Mesenchymal stem cell (in vitro differentiated cells and primary cell): ENCODE measurements at regions not wholly inside any gene's neighbourhood (a gene's known extent, or its start where the extent isn't known, plus 50 kb on each side); places are given as distances from the start of the nearest gene placed in this dataset.
A peak's percentile ranks its signal among the peaks of the same experiment; 100 is the strongest.

Experiments used
- DNase-seq: peaks from one replicate; pipeline ENCODE4 v3.0.0-alpha.2; 2013
- H2AFZ ChIP-seq: one replicate; pipeline ENCODE4 v1.6.1; 2013; ENCODE audit warnings: low read depth, mild to moderate bottlenecking, control low read depth, inconsistent platforms, low read length, moderate library complexity
- H2AK5ac ChIP-seq: 2 replicates; pipeline ENCODE4 v1.6.1; 2013; ENCODE audit warnings: low read length, moderate library complexity, mild to moderate bottlenecking, inconsistent platforms; ENCODE audit not compliant: severe bottlenecking
- H2BK120ac ChIP-seq: one replicate; pipeline ENCODE4 v1.6.1; 2013; ENCODE audit warnings: low read depth, mild to moderate bottlenecking, inconsistent platforms, low read length, moderate library complexity
- H2BK12ac ChIP-seq, 2 experiments: one replicate each; pipeline ENCODE4 v1.6.1; 2013; ENCODE audit warnings: inconsistent platforms in 2 of 2, low read length in 2 of 2, mild to moderate bottlenecking in 2 of 2, moderate library complexity in 2 of 2, control low read depth in 1 of 2
- H2BK15ac ChIP-seq: one replicate; pipeline ENCODE4 v1.6.1; 2013; ENCODE audit warnings: mild to moderate bottlenecking, low read depth, inconsistent platforms; ENCODE audit not compliant: poor library complexity, severe bottlenecking
- H2BK5ac ChIP-seq: 2 replicates; pipeline ENCODE4 v1.6.1; 2013; ENCODE audit warnings: low read depth, mild to moderate bottlenecking, low read length, control low read depth, inconsistent platforms; ENCODE audit not compliant: poor library complexity, severe bottlenecking
- H3K14ac ChIP-seq, 2 experiments: one replicate each; pipeline ENCODE4 v1.6.1; 2013; ENCODE audit warnings: inconsistent platforms in 2 of 2, low read length in 2 of 2, control low read depth in 1 of 2, mild to moderate bottlenecking in 1 of 2, moderate library complexity in 1 of 2
- H3K18ac ChIP-seq, 2 experiments: one replicate each; pipeline ENCODE4 v1.6.1; 2013; ENCODE audit warnings: inconsistent platforms in 2 of 2, low read length in 2 of 2, control low read depth in 1 of 2, low read depth in 1 of 2, mild to moderate bottlenecking in 1 of 2
- H3K23ac ChIP-seq, 2 experiments: one replicate each; pipeline ENCODE4 v1.6.1; 2013; ENCODE audit warnings: inconsistent platforms in 2 of 2, low read length in 2 of 2, mild to moderate bottlenecking in 2 of 2, moderate library complexity in 2 of 2, control low read depth in 1 of 2
- H3K27ac ChIP-seq: 2 replicates; pipeline ENCODE4 v1.5.1; 2013; ENCODE audit warnings: mild to moderate bottlenecking, moderate library complexity, low read length, control low read depth, inconsistent platforms; ENCODE audit not compliant: poor library complexity, severe bottlenecking
- H3K27me3 ChIP-seq, 2 experiments: 2 replicates each; pipeline versions ENCODE4 v1.6.1 to v1.7.0; 2013; ENCODE audit warnings: low read length in 2 of 2, mild to moderate bottlenecking in 2 of 2, moderate library complexity in 2 of 2, control low read depth in 1 of 2, inconsistent platforms in 1 of 2; ENCODE audit not compliant: control insufficient read depth in 1 of 2, insufficient read depth in 1 of 2
- H3K36me3 ChIP-seq, 2 experiments: 2 replicates each; pipeline versions ENCODE4 v1.6.1 to v1.7.0; 2013; ENCODE audit warnings: low read length in 2 of 2, control low read depth in 1 of 2, inconsistent platforms in 1 of 2, low read depth in 1 of 2, mild to moderate bottlenecking in 1 of 2; ENCODE audit not compliant: insufficient read depth in 2 of 2, control insufficient read depth in 1 of 2
- H3K4ac ChIP-seq, 2 experiments: one replicate each; pipeline ENCODE4 v1.6.1; 2013; ENCODE audit warnings: inconsistent platforms in 2 of 2, low read length in 2 of 2, mild to moderate bottlenecking in 2 of 2, moderate library complexity in 2 of 2, control low read depth in 1 of 2, low read depth in 1 of 2
- H3K4me1 ChIP-seq: 2 replicates; pipeline ENCODE4 v1.6.1; 2013; ENCODE audit warnings: low read depth, low read length, control low read depth; ENCODE audit not compliant: control insufficient read depth, insufficient read depth
- H3K4me2 ChIP-seq: 2 replicates; pipeline ENCODE4 v1.6.1; 2013; ENCODE audit warnings: low read length, mild to moderate bottlenecking, inconsistent platforms; ENCODE audit not compliant: poor library complexity, severe bottlenecking
- H3K4me3 ChIP-seq, 2 experiments: 2 replicates each; pipeline versions ENCODE4 v1.5.1 to v1.7.0; 2013; ENCODE audit warnings: low read length in 2 of 2, mild to moderate bottlenecking in 2 of 2, control low read depth in 1 of 2, low read depth in 1 of 2; ENCODE audit not compliant: insufficient read depth in 1 of 2
- H3K79me1 ChIP-seq: replicated peaks from 2 replicates; pipeline ENCODE4 v1.6.1; 2013; ENCODE audit warnings: mild to moderate bottlenecking, control low read depth, low read length, inconsistent platforms; ENCODE audit not compliant: poor library complexity, severe bottlenecking
- H3K9ac ChIP-seq: 2 replicates; pipeline ENCODE4 v1.7.0; 2013; ENCODE audit warnings: mild to moderate bottlenecking, low read length, moderate library complexity
- H3K9me3 ChIP-seq: 2 replicates; pipeline ENCODE4 v1.7.0; 2013; ENCODE audit warnings: mild to moderate bottlenecking, low read length; ENCODE audit not compliant: control insufficient read depth
- H4K8ac ChIP-seq: one replicate; pipeline ENCODE4 v1.6.1; 2013; ENCODE audit warnings: inconsistent platforms, mild to moderate bottlenecking, low read length, moderate library complexity
- H4K91ac ChIP-seq: one replicate; pipeline ENCODE4 v1.6.1; 2013; ENCODE audit warnings: mild to moderate bottlenecking, low read length, inconsistent platforms
- WGBS: methylation state at CpG from one replicate; pipeline ENCODE4 v1.1.7; 2013; ENCODE audit warnings: mixed read lengths; 5-methylcytosine and 5-hydroxymethylcytosine counted together

GRCh38 chr4:187108845-187109244, 385.2 kb upstream of the FAT1 start:
- Histone ChIP-seq H3K14ac (no peak overlapping the region), H3K79me1 (no peaks in the 10 kb centered on the region), H3K4me2 (no peak overlapping the region)

GRCh38 chr4:187109636-187110035, 386.0 kb upstream of the FAT1 start:
- no peaks in the 10 kb centered on the region for H3K79me1 ChIP-seq
- H3K27me3 ChIP-seq: no peaks in the 10 kb centered on the region
- no peak overlapping the region for H3K4me3 ChIP-seq
- H3K27ac ChIP-seq: no peak overlapping the region
- no peak overlapping the region for H3K4ac ChIP-seq
- H2BK12ac ChIP-seq: no peak overlapping the region
- no peak overlapping the region for H2BK120ac ChIP-seq
- H2AFZ ChIP-seq: no peak overlapping the region
- 86% methylated on average over 2 of the region's 7 CpGs for WGBS
- no peak overlapping the region for H4K91ac ChIP-seq
- H4K8ac ChIP-seq: no peak overlapping the region
- no peaks in the 10 kb centered on the region for H3K4me1 ChIP-seq
- H2AK5ac ChIP-seq: no peak overlapping the region
- no peak for DNase-seq
- no peak overlapping the region for H2BK15ac ChIP-seq
- no peak overlapping the region for H3K23ac ChIP-seq
- no peak overlapping the region for H3K18ac ChIP-seq
- no peak overlapping the region for H2BK5ac ChIP-seq
- no peak overlapping the region for H3K9ac ChIP-seq
- no peak overlapping the region for H3K4me2 ChIP-seq
- no peaks in the 10 kb centered on the region for H3K36me3 ChIP-seq
- H3K9me3 ChIP-seq: peaks cover 4% of the 10 kb centered on the region
- no peak overlapping the region for H3K14ac ChIP-seq

More at GRCh38 chr4:187108845-187109244, 385.2 kb upstream of the FAT1 start:
- Histone ChIP-seq H4K8ac (no peak overlapping the region), H2BK5ac (no peak overlapping the region), H3K9ac (no peak overlapping the region), H2AFZ (no peak overlapping the region), H3K23ac (no peak overlapping the region), H4K91ac (no peak overlapping the region), H3K18ac (no peak overlapping the region), H3K4ac (no peak overlapping the region), H2BK12ac (no peak overlapping the region), H3K27ac (no peak overlapping the region), H2BK15ac (no peak overlapping the region), H2AK5ac (no peak overlapping the region), H3K27me3 (no peaks in the 10 kb centered on the region), H3K36me3 (no peaks in the 10 kb centered on the region), H2BK120ac (no peak overlapping the region), H3K9me3 (peaks cover 4% of the 10 kb centered on the region), H3K4me3 (no peak overlapping the region), H3K4me1 (no peaks in the 10 kb centered on the region)
- WGBS: 100% methylated on average over 1 of the region's 3 CpGs
- no peak for DNase-seq

GRCh38 chr4:187118166-187118565, 394.5 kb upstream of the FAT1 start:
- DNase-seq: no peak
- 96% methylated on average over 4 of the region's 4 CpGs for WGBS

GRCh38 chr4:187118602-187119120, 395.0 kb upstream of the FAT1 start:
- H3K4me2 ChIP-seq: no peak overlapping the region
- H3K9me3 ChIP-seq: no peaks in the 10 kb centered on the region
- no peaks in the 10 kb centered on the region for H3K4me1 ChIP-seq
- H3K27ac ChIP-seq: no peak overlapping the region
- H4K91ac ChIP-seq: no peak overlapping the region
- no peak overlapping the region for H2BK120ac ChIP-seq
- H3K4me3 ChIP-seq: no peak overlapping the region
- H2BK5ac ChIP-seq: no peak overlapping the region
- H3K18ac ChIP-seq: no peak overlapping the region
- H3K36me3 ChIP-seq: no peaks in the 10 kb centered on the region
- no peak overlapping the region for H3K23ac ChIP-seq
- H3K9ac ChIP-seq: no peak overlapping the region
- no peak overlapping the region for H2BK12ac ChIP-seq
- H3K14ac ChIP-seq: no peak overlapping the region
- H2AFZ ChIP-seq: no peak overlapping the region
- H2AK5ac ChIP-seq: no peak overlapping the region
- H3K79me1 ChIP-seq: no peaks in the 10 kb centered on the region
- no peaks in the 10 kb centered on the region for H3K27me3 ChIP-seq
- H2BK15ac ChIP-seq: no peak overlapping the region
- DNase-seq: peak; percentile 2
- no peak overlapping the region for H4K8ac ChIP-seq
- WGBS: no CpG with 5 or more reads among the region's 1 CpG
- H3K4ac ChIP-seq: no peak overlapping the region

More at GRCh38 chr4:187118166-187118565, 394.5 kb upstream of the FAT1 start:
- H4K91ac ChIP-seq: no peak overlapping the region
- no peaks in the 10 kb centered on the region for H3K9me3 ChIP-seq
- no peak overlapping the region for H3K4me3 ChIP-seq
- no peaks in the 10 kb centered on the region for H3K27me3 ChIP-seq
- H2AFZ ChIP-seq: no peak overlapping the region
- no peak overlapping the region for H2BK5ac ChIP-seq
- H3K23ac ChIP-seq: no peak overlapping the region
- no peak overlapping the region for H3K9ac ChIP-seq
- no peak overlapping the region for H3K27ac ChIP-seq
- H2BK15ac ChIP-seq: no peak overlapping the region
- H2AK5ac ChIP-seq: no peak overlapping the region
- H2BK120ac ChIP-seq: no peak overlapping the region
- no peak overlapping the region for H4K8ac ChIP-seq
- no peaks in the 10 kb centered on the region for H3K79me1 ChIP-seq
- no peaks in the 10 kb centered on the region for H3K36me3 ChIP-seq
- no peak overlapping the region for H2BK12ac ChIP-seq
- H3K14ac ChIP-seq: no peak overlapping the region
- no peak overlapping the region for H3K4me2 ChIP-seq
- H3K18ac ChIP-seq: no peak overlapping the region
- H3K4me1 ChIP-seq: no peaks in the 10 kb centered on the region
- H3K4ac ChIP-seq: no peak overlapping the region
